Smooth muscle cell (in vitro differentiated cells): ENCODE measurements at regions not wholly inside any gene's neighbourhood (a gene's known extent, or its start where the extent isn't known, plus 50 kb on each side); places are given as distances from the start of the nearest gene placed in this dataset.
"Not testable (repeated sequence)": the region's sequence is repeated elsewhere in the genome, so short reads cannot be mapped to it uniquely, and the experiment has no call there.

Experiments
- DNase-seq: peaks from one replicate; lab custom pipeline; 2025; ENCODE audit not compliant: unreplicated experiment; lab: John Stamatoyannopoulos, UW
- H2AFZ ChIP-seq: fragments of 200-600 bp; sonication (generic); 2 replicates; pipeline ENCODE4 v1.6.0; 2016; ENCODE audit warnings: antibody characterized with exemption, low read depth, mild to moderate bottlenecking
- H3F3A ChIP-seq: fragments of 200-600 bp; sonication (generic); 2 replicates; pipeline ENCODE4 v1.6.0; 2017; ENCODE audit warnings: antibody characterized with exemption, low read depth
- H3K27ac ChIP-seq: fragments of 200-600 bp; sonication (generic); 2 replicates; pipeline ENCODE4 v1.5.1; 2016; ENCODE audit warnings: low read depth, mild to moderate bottlenecking
- H3K27me3 ChIP-seq: fragments of 200-600 bp; sonication (generic); 2 replicates; pipeline ENCODE4 v1.6.1; 2016; ENCODE audit warnings: low read depth, mild to moderate bottlenecking
- H3K36me3 ChIP-seq: fragments of 200-600 bp; sonication (generic); 2 replicates; pipeline ENCODE4 v1.5.1; 2016; ENCODE audit warnings: low read depth
- H3K4me1 ChIP-seq: fragments of 200-600 bp; sonication (generic); 2 replicates; pipeline ENCODE4 v1.5.1; 2016; ENCODE audit warnings: low read depth
- H3K4me2 ChIP-seq: fragments of 200-600 bp; sonication (generic); 2 replicates; pipeline ENCODE4 v1.6.0; 2016; ENCODE audit warnings: mild to moderate bottlenecking
- H3K4me3 ChIP-seq: fragments of 200-600 bp; sonication (generic); 2 replicates; pipeline ENCODE4 v1.5.1; 2016; ENCODE audit warnings: mild to moderate bottlenecking
- H3K79me2 ChIP-seq: fragments of 200-600 bp; sonication (generic); 2 replicates; pipeline ENCODE4 v1.6.0; 2016; ENCODE audit warnings: low read depth, mild to moderate bottlenecking
- H3K9ac ChIP-seq: fragments of 200-600 bp; sonication (generic); 2 replicates; pipeline ENCODE4 v1.6.0; 2016; ENCODE audit warnings: low read depth
- H3K9me3 ChIP-seq: fragments of 200-600 bp; sonication (generic); replicated peaks from 2 replicates; pipeline ENCODE4 v1.5.1; 2016; ENCODE audit warnings: low read depth
- H4K20me1 ChIP-seq: fragments of 200-600 bp; sonication (generic); 2 replicates; pipeline ENCODE4 v1.6.0; 2016; ENCODE audit warnings: low read depth
- WGBS: methylation state at CpG from one replicate; pipeline ENCODE4 v1.1.7; 2016; ENCODE audit warnings: low lambda C conversion rate; 5-methylcytosine and 5-hydroxymethylcytosine counted together
- TF ChIP-seq, protein P1 (sequence below): fragments of 200-600 bp; sonication (generic); IDR thresholded peaks from 2 replicates; pipeline ENCODE4 v1.5.1; 2017; ENCODE audit warnings: borderline replicate concordance, mild to moderate bottlenecking, antibody characterized with exemption; ENCODE audit not compliant: insufficient read depth, poor library complexity, severe bottlenecking

GRCh38 chr4:132437117-132437516, 712.0 kb upstream of the PCDH10 start:
- H4K20me1 ChIP-seq = no peaks in the 10 kb centered on the region
- TF ChIP-seq, protein P1, sequence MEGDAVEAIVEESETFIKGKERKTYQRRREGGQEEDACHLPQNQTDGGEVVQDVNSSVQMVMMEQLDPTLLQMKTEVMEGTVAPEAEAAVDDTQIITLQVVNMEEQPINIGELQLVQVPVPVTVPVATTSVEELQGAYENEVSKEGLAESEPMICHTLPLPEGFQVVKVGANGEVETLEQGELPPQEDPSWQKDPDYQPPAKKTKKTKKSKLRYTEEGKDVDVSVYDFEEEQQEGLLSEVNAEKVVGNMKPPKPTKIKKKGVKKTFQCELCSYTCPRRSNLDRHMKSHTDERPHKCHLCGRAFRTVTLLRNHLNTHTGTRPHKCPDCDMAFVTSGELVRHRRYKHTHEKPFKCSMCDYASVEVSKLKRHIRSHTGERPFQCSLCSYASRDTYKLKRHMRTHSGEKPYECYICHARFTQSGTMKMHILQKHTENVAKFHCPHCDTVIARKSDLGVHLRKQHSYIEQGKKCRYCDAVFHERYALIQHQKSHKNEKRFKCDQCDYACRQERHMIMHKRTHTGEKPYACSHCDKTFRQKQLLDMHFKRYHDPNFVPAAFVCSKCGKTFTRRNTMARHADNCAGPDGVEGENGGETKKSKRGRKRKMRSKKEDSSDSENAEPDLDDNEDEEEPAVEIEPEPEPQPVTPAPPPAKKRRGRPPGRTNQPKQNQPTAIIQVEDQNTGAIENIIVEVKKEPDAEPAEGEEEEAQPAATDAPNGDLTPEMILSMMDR = no peak
- H3K4me3 ChIP-seq = no peak overlapping the region
- no peaks in the 10 kb centered on the region for H3K36me3 ChIP-seq
- H3K79me2 ChIP-seq = no peaks in the 10 kb centered on the region
- H3F3A ChIP-seq = no peaks in the 10 kb centered on the region
- no peaks in the 10 kb centered on the region for H3K9me3 ChIP-seq
- H3K9ac ChIP-seq = no peak overlapping the region
- no peak overlapping the region for H2AFZ ChIP-seq
- DNase-seq = no peak
- H3K4me2 ChIP-seq = no peak overlapping the region
- no peak overlapping the region for H3K27ac ChIP-seq
- H3K27me3 ChIP-seq = no peaks in the 10 kb centered on the region
- H3K4me1 ChIP-seq = no peaks in the 10 kb centered on the region

DNA sequence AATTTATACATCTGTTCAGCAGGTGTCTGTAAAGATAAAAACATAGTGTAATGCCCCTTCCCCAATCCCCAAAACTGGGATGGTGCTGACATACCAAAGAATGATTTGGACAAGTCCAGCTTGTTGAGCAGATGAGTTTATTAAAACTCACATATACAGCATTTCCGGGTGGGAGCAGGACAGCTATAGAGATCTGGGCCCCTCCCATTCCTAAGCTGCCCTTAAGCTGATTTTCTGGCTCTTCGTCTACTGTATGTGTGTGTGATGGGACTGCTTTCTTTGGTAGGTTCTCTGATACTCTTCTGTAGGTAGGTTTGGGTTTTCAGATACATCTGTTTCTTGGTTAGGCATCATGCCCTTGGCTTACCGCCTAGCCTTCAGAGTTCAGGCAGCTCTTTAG, 703.7 kb upstream of the PCDH10 start:
- no peak for DNase-seq
- Histone ChIP-seq H3K27ac (no peak overlapping the region), H4K20me1 (no peaks in the 10 kb centered on the region), H3K4me1 (no peaks in the 10 kb centered on the region), H3F3A (no peaks in the 10 kb centered on the region), H3K9me3 (no peaks in the 10 kb centered on the region), H3K4me2 (no peak overlapping the region), H3K79me2 (no peaks in the 10 kb centered on the region), H3K9ac (no peak overlapping the region), H2AFZ (no peak overlapping the region), H3K36me3 (no peaks in the 10 kb centered on the region), H3K4me3 (no peak overlapping the region), H3K27me3 (no peaks in the 10 kb centered on the region)
- 99% methylated on average over 3 of the region's 3 CpGs for WGBS
- TF ChIP-seq, protein P1 = no peak

- WGBS = 95% methylated on average over 9 of the region's 9 CpGs
- DNase-seq, H3K4me2 ChIP-seq, H3K79me2 ChIP-seq, H3K36me3 ChIP-seq, H3K9ac ChIP-seq, H4K20me1 ChIP-seq, H3K4me3 ChIP-seq, H3K27me3 ChIP-seq, H3K27ac ChIP-seq, H2AFZ ChIP-seq, H3K4me1 ChIP-seq, H3K9me3 ChIP-seq, H3F3A ChIP-seq: not testable (repeated sequence)
Observed at GRCh38 chr4:132457987-132458386, 691.1 kb upstream of the PCDH10 start.

- no peak for DNase-seq
- H3K79me2 ChIP-seq = no peaks in the 10 kb centered on the region
- 84% methylated on average over 2 of the region's 2 CpGs for WGBS
- no peak overlapping the region for H2AFZ ChIP-seq
- H3K9ac ChIP-seq = no peak overlapping the region
- H4K20me1 ChIP-seq = no peaks in the 10 kb centered on the region
- H3K4me1 ChIP-seq = no peaks in the 10 kb centered on the region
- H3K27me3 ChIP-seq = no peaks in the 10 kb centered on the region
- H3F3A ChIP-seq = no peaks in the 10 kb centered on the region
- H3K27ac ChIP-seq = no peak overlapping the region
- no peaks in the 10 kb centered on the region for H3K9me3 ChIP-seq
- no peak overlapping the region for H3K4me3 ChIP-seq
- no peaks in the 10 kb centered on the region for H3K36me3 ChIP-seq
- no peak overlapping the region for H3K4me2 ChIP-seq
- TF ChIP-seq, protein P1 = no peak
Observed at GRCh38 chr4:132479543-132479942, 669.6 kb upstream of the PCDH10 start.
